Neural cell (in vitro differentiated cells): ENCODE measurements at regions not wholly inside any gene's neighbourhood (a gene's known extent, or its start where the extent isn't known, plus 50 kb on each side); places are given as distances from the start of the nearest gene placed in this dataset.

Experiments used
- H2AFZ ChIP-seq: fragments of 200-600, 300-800 bp; sonication (generic), shearing (Covaris generic); 2 replicates; pipeline ENCODE4 v1.6.0; 2014; ENCODE audit warnings: low read depth, mild to moderate bottlenecking, antibody characterized with exemption, low read length, moderate library complexity
- H3F3A ChIP-seq: fragments of 200-600 bp; shearing (Covaris generic); 2 replicates; pipeline ENCODE4 v1.6.1; 2016; ENCODE audit warnings: mild to moderate bottlenecking, moderate library complexity, mixed read lengths, antibody characterized with exemption, low read length; ENCODE audit not compliant: insufficient read depth, poor library complexity, severe bottlenecking
- H3K27ac ChIP-seq: fragments of 200-600, 300-800 bp; sonication (generic), shearing (Covaris generic); 2 replicates; pipeline ENCODE4 v1.5.1; 2014; ENCODE audit warnings: mild to moderate bottlenecking, low read length, moderate library complexity
- H3K27me3 ChIP-seq: fragments of 300-800, 200-600 bp; sonication (generic), shearing (Covaris generic); 2 replicates; pipeline ENCODE4 v1.6.0; 2014; ENCODE audit warnings: mild to moderate bottlenecking, low read depth, low read length, moderate library complexity; ENCODE audit not compliant: insufficient read depth
- H3K36me3 ChIP-seq: fragments of 300-800, 200-600 bp; sonication (generic), shearing (Covaris generic); 2 replicates; pipeline ENCODE4 v1.5.1; 2014; ENCODE audit warnings: mild to moderate bottlenecking, antibody characterized with exemption, low read length, moderate library complexity; ENCODE audit not compliant: insufficient read depth
- H3K4me2 ChIP-seq: fragments of 300-800, 200-600 bp; sonication (generic), shearing (Covaris generic); 2 replicates; pipeline ENCODE4 v1.6.0; 2014; ENCODE audit warnings: mild to moderate bottlenecking, low read length
- H3K4me3 ChIP-seq: fragments of 300-800, 200-600 bp; sonication (generic), shearing (Covaris generic); 2 replicates; pipeline ENCODE4 v1.5.1; 2014; ENCODE audit warnings: mild to moderate bottlenecking, low read length, moderate library complexity
- H3K79me2 ChIP-seq: fragments of 200-600 bp; shearing (Covaris generic); replicated peaks from 2 replicates; pipeline ENCODE4 v1.6.0; 2014; ENCODE audit warnings: mild to moderate bottlenecking, low read length, moderate library complexity; ENCODE audit not compliant: insufficient read depth
- H3K9ac ChIP-seq: fragments of 300-800, 200-600 bp; sonication (generic), shearing (Covaris generic); 2 replicates; pipeline ENCODE4 v1.6.1; 2016; ENCODE audit warnings: mild to moderate bottlenecking, low read length, mixed read lengths
- H3K9me2 ChIP-seq: fragments of 200-600 bp; shearing (Covaris generic); 2 replicates; pipeline ENCODE4 v1.6.1; 2016; ENCODE audit warnings: mild to moderate bottlenecking, low read length, mixed read lengths; ENCODE audit not compliant: insufficient read depth
- H3K9me3 ChIP-seq: fragments of 200-600, 300-800 bp; sonication (generic), shearing (Covaris generic); 2 replicates; pipeline ENCODE4 v1.6.1; 2016; ENCODE audit warnings: mild to moderate bottlenecking, mixed run types, low read length, moderate library complexity, mixed read lengths
- H4K20me1 ChIP-seq: fragments of 200-600 bp; shearing (Covaris generic); 2 replicates; pipeline ENCODE4 v1.6.1; 2016; ENCODE audit warnings: mild to moderate bottlenecking, mixed run types; ENCODE audit not compliant: insufficient read depth
- EP300 ChIP-seq: fragments of 450-650 bp; conservative IDR thresholded peaks from 2 replicates; pipeline ENCODE4 v1.6.1; 2014; ENCODE audit warnings: antibody characterized with exemption, mild to moderate bottlenecking, moderate library complexity; ENCODE audit not compliant: poor library complexity, severe bottlenecking
- EZH2 ChIP-seq: fragments of 200-600, 300-800 bp; shearing (Covaris generic), sonication (generic); IDR thresholded peaks from 2 replicates; pipeline ENCODE4 v1.6.1; 2014; ENCODE audit warnings: antibody characterized with exemption, low read length, borderline replicate concordance, mild to moderate bottlenecking; ENCODE audit not compliant: insufficient read depth, poor library complexity, severe bottlenecking
- MXI1 ChIP-seq: fragments of 450-650 bp; conservative IDR thresholded peaks from 2 replicates; pipeline ENCODE4 v1.6.1; 2014; ENCODE audit warnings: antibody characterized with exemption, mild to moderate bottlenecking; ENCODE audit not compliant: poor library complexity, severe bottlenecking
- POLR2AphosphoS5 ChIP-seq: IDR thresholded peaks from 2 replicates; pipeline ENCODE4 v1.6.1; 2012
- RAD21 ChIP-seq: fragments of 450-650 bp; conservative IDR thresholded peaks from 2 replicates; pipeline ENCODE4 v1.6.1; 2014; ENCODE audit warnings: antibody characterized with exemption, mild to moderate bottlenecking, moderate library complexity
- SMC3 ChIP-seq: fragments of 450-650 bp; conservative IDR thresholded peaks from 2 replicates; pipeline ENCODE4 v1.6.1; 2014; ENCODE audit warnings: antibody characterized with exemption, mild to moderate bottlenecking, moderate library complexity; ENCODE audit not compliant: poor library complexity
- TAF1 ChIP-seq: IDR thresholded peaks from 2 replicates; pipeline ENCODE4 v1.6.1; 2012; ENCODE audit warnings: low read depth
- TF ChIP-seq, protein P1 (sequence below): fragments of 450-650 bp; IDR thresholded peaks from 2 replicates; pipeline ENCODE4 v1.5.1; 2014; ENCODE audit warnings: antibody characterized with exemption, mild to moderate bottlenecking, moderate library complexity; ENCODE audit not compliant: poor library complexity, severe bottlenecking
- TF ChIP-seq, protein P2 (sequence below): IDR thresholded peaks from 2 replicates; pipeline ENCODE4 v1.6.1; 2012; ENCODE audit warnings: borderline replicate concordance

DNA sequence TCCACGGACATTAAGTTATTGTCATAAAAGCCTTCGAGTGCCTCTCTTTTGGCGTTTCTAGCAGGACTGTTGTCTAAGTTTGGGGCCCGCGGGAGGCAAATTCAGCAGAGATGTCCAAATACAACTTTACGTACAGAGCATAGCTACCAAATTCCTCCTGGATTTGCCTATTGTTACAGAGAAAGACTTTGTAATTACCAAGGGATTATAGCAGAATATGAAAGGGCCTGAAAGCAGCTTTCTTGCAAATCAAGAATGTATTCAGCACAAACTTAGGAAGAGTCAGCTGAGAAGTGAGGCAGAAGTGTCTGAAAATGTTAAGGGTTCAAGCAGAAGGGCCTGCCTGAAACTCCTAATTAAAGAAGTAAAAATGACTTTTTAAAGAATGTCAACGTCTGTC lies 1053.5 kb upstream of the TENM3 start:
- H3K79me2 ChIP-seq, result no peaks in the 10 kb centered on the region
- TF ChIP-seq MXI1 (no peak), SMC3 (no peak), RAD21 (no peak), EZH2 (no peak), POLR2AphosphoS5 (no peak), TAF1 (no peak), EP300 (no peak)
- TF ChIP-seq, protein P1, sequence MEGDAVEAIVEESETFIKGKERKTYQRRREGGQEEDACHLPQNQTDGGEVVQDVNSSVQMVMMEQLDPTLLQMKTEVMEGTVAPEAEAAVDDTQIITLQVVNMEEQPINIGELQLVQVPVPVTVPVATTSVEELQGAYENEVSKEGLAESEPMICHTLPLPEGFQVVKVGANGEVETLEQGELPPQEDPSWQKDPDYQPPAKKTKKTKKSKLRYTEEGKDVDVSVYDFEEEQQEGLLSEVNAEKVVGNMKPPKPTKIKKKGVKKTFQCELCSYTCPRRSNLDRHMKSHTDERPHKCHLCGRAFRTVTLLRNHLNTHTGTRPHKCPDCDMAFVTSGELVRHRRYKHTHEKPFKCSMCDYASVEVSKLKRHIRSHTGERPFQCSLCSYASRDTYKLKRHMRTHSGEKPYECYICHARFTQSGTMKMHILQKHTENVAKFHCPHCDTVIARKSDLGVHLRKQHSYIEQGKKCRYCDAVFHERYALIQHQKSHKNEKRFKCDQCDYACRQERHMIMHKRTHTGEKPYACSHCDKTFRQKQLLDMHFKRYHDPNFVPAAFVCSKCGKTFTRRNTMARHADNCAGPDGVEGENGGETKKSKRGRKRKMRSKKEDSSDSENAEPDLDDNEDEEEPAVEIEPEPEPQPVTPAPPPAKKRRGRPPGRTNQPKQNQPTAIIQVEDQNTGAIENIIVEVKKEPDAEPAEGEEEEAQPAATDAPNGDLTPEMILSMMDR, result no peak
- TF ChIP-seq, protein P2, sequence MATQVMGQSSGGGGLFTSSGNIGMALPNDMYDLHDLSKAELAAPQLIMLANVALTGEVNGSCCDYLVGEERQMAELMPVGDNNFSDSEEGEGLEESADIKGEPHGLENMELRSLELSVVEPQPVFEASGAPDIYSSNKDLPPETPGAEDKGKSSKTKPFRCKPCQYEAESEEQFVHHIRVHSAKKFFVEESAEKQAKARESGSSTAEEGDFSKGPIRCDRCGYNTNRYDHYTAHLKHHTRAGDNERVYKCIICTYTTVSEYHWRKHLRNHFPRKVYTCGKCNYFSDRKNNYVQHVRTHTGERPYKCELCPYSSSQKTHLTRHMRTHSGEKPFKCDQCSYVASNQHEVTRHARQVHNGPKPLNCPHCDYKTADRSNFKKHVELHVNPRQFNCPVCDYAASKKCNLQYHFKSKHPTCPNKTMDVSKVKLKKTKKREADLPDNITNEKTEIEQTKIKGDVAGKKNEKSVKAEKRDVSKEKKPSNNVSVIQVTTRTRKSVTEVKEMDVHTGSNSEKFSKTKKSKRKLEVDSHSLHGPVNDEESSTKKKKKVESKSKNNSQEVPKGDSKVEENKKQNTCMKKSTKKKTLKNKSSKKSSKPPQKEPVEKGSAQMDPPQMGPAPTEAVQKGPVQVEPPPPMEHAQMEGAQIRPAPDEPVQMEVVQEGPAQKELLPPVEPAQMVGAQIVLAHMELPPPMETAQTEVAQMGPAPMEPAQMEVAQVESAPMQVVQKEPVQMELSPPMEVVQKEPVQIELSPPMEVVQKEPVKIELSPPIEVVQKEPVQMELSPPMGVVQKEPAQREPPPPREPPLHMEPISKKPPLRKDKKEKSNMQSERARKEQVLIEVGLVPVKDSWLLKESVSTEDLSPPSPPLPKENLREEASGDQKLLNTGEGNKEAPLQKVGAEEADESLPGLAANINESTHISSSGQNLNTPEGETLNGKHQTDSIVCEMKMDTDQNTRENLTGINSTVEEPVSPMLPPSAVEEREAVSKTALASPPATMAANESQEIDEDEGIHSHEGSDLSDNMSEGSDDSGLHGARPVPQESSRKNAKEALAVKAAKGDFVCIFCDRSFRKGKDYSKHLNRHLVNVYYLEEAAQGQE, result no peak
- no peaks in the 10 kb centered on the region for H3K9me2 ChIP-seq
- H3K27me3 ChIP-seq, result no peaks in the 10 kb centered on the region
- no peak overlapping the region for H3K27ac ChIP-seq
- H3K9ac ChIP-seq, result no peak overlapping the region
- no peak overlapping the region for H3K4me3 ChIP-seq
- H3F3A ChIP-seq, result no peaks in the 10 kb centered on the region
- no peaks in the 10 kb centered on the region for H4K20me1 ChIP-seq
- no peak overlapping the region for H2AFZ ChIP-seq
- H3K4me2 ChIP-seq, result no peak overlapping the region
- H3K36me3 ChIP-seq, result no peaks in the 10 kb centered on the region
- H3K9me3 ChIP-seq, result no peaks in the 10 kb centered on the region

DNA sequence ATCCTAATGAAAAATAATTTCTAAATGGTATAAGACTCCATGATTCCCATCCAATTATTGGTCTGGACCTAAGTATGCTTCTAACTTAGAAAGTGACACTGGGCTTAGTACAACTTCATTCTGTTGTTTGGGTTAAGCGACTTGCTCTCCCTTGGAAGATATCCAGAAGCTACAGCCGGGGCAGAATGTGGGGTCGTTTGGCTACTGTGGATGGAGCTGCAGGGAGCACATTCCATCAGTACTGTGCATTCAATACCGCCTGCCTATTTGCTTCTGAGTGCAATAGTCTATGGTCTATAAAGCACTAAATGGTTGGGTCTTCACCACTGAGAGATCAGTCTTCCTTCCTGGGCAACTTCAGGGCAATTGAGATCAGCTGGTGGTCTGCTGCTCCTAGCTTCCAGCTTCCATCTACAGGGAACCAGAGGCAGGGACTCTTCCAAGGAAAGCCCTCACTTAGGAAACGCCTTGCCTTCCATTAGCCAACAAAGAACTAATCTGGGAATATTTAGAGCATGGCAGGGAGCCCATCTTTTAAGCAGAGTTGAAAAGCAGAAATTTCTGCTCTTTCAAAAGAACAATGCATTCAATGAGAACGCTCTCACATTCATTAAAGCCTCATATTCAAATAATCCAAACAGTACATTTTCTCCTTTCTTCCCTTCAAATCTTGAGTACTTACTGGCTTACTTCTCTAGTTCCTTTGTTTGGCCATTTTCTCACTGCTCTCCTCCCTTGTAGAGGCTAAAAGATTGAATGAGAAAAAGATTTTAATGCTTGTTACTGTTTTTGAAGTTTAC lies 1049.9 kb upstream of the TENM3 start:
- no peaks in the 10 kb centered on the region for H3K9me3 ChIP-seq
- no peaks in the 10 kb centered on the region for H3K36me3 ChIP-seq
- TF ChIP-seq, protein P2, result peak; percentile 76
- no peak for TF ChIP-seq RAD21
- TF ChIP-seq SMC3, result no peak
- TF ChIP-seq POLR2AphosphoS5, result no peak
- TF ChIP-seq MXI1, result no peak
- TF ChIP-seq, protein P1, result no peak
- TF ChIP-seq EP300, result no peak
- H3K27ac ChIP-seq, result no peak overlapping the region
- no peak overlapping the region for H3K4me2 ChIP-seq
- H3K79me2 ChIP-seq, result no peaks in the 10 kb centered on the region
- no peak overlapping the region for H2AFZ ChIP-seq
- no peak overlapping the region for H3K9ac ChIP-seq
- H3K27me3 ChIP-seq, result no peaks in the 10 kb centered on the region
- H3K4me3 ChIP-seq, result no peak overlapping the region
- no peaks in the 10 kb centered on the region for H4K20me1 ChIP-seq
- H3K9me2 ChIP-seq, result no peaks in the 10 kb centered on the region
- H3F3A ChIP-seq, result no peaks in the 10 kb centered on the region
